Panc1 (cell line): ENCODE measurements at regions not wholly inside any gene's neighbourhood (a gene's known extent, or its start where the extent isn't known, plus 50 kb on each side); places are given as distances from the start of the nearest gene placed in this dataset.

Experiments used
- POLR2AphosphoS5 ChIP-seq: IDR thresholded peaks from 2 replicates; pipeline ENCODE4 v1.6.1; 2012; ENCODE audit warnings: mild to moderate bottlenecking, low read depth, low read length, moderate library complexity
- TF ChIP-seq, protein P1 (sequence below): fragments of 450-650 bp; IDR thresholded peaks from 2 replicates; pipeline ENCODE4 v1.5.1; 2017; ENCODE audit warnings: mild to moderate bottlenecking

DNA sequence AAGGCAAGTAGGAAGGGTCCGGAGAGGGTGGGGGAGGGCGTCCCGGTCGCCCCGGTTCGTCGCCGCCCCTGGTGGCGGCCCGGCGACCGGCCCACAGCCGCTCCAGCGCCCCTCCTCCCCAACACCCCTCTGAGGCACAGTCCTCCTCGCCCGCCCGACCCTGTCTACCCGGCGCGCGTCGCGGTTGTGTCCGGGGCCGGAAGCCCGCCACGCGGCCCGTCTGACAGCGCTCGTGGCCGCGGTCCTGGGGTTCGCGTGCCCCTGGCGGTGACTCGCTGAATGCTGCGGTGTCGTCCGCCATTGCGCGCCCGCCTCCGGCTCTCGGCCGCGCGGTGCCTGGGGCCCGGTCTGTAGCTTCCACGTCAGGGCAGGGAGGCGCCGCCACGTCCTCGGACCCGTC, 335.3 kb upstream of the DEFB115 start:
- no peak for TF ChIP-seq POLR2AphosphoS5
- TF ChIP-seq, protein P1, sequence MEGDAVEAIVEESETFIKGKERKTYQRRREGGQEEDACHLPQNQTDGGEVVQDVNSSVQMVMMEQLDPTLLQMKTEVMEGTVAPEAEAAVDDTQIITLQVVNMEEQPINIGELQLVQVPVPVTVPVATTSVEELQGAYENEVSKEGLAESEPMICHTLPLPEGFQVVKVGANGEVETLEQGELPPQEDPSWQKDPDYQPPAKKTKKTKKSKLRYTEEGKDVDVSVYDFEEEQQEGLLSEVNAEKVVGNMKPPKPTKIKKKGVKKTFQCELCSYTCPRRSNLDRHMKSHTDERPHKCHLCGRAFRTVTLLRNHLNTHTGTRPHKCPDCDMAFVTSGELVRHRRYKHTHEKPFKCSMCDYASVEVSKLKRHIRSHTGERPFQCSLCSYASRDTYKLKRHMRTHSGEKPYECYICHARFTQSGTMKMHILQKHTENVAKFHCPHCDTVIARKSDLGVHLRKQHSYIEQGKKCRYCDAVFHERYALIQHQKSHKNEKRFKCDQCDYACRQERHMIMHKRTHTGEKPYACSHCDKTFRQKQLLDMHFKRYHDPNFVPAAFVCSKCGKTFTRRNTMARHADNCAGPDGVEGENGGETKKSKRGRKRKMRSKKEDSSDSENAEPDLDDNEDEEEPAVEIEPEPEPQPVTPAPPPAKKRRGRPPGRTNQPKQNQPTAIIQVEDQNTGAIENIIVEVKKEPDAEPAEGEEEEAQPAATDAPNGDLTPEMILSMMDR = no peak
